ENCODE measurements at regions not wholly inside any gene's neighbourhood (a gene's known extent, or its start where the extent isn't known, plus 50 kb on each side); places are given as distances from the start of the nearest gene placed in this dataset.

GRCh38 chr15:25504307-25504706 is 65.5 kb upstream of the UBE3A start:
- Histone ChIP-seq H3K79me2 (ENCODE audit: control insufficient read depth, insufficient read depth, low read length) (no peaks in the 10 kb centered on the region), H4K20me1 (replicated peaks; ENCODE audit: control insufficient read depth, extremely low read depth, insufficient read depth, low read length) (no peaks in the 10 kb centered on the region), H3K4me2 (ENCODE audit: insufficient read depth, low read length) (no peak overlapping the region), H3K36me3 (ENCODE audit: control insufficient read depth in 2 of 2, extremely low read depth in 1 of 2, insufficient read depth in 2 of 2, low read length in 2 of 2) (no peaks in the 10 kb centered on the region), H3K9ac (replicated peaks; ENCODE audit: extremely low read depth, insufficient read depth, low read length) (no peak overlapping the region), H3K9me3 (replicated peaks; ENCODE audit: control insufficient read depth, insufficient read depth, low read length) (no peaks in the 10 kb centered on the region), H2AFZ (ENCODE audit: low read depth, low read length) (no peak overlapping the region), H3K4me1 (ENCODE audit: control insufficient read depth, extremely low read depth, insufficient read depth, low read length) (no peaks in the 10 kb centered on the region), H3K9me1 (replicated peaks; ENCODE audit: control insufficient read depth, extremely low read depth, insufficient read depth, low read length) (no peaks in the 10 kb centered on the region), H3K27me3 (ENCODE audit: control insufficient read depth in 2 of 2, insufficient read depth in 2 of 2, low read length in 2 of 2) (no peaks in the 10 kb centered on the region), H3K4me3 (replicated peaks in 1 of 3; ENCODE audit: insufficient read depth in 1 of 3, low read depth in 1 of 3, low read length in 3 of 3) (no peak overlapping the region), H3K27ac (ENCODE audit: insufficient read depth, low read depth, low read length) (no peak overlapping the region)
- BruUV-seq (replicated peaks), result no TSS peak
- CTCF ChIA-PET, result no interaction called here
- TF ChIP-seq FOS (IDR thresholded peaks at IDR 0.05; ENCODE audit: borderline replicate concordance, insufficient read depth, low read length) (no peak), GATA2 (IDR thresholded peaks at IDR 0.05; ENCODE audit: insufficient read depth, insufficient read length, low read depth, low read length) (no peak), POLR2A (IDR thresholded peaks at IDR 0.05; ENCODE audit: low read depth, low read length) (no peak), CTCF (IDR thresholded peaks at IDR 0.05; ENCODE audit: extremely low read depth in 1 of 2, insufficient read depth in 1 of 2, low read depth in 1 of 2, low read length in 2 of 2) (no peak), POLR2AphosphoS5 (IDR thresholded peaks at IDR 0.05; ENCODE audit: insufficient read depth, low read depth, low read length) (no peak), EZH2 (IDR thresholded peaks at IDR 0.05; ENCODE audit: borderline replicate concordance, low read depth, low read length, severe bottlenecking) (no peak), JUN (IDR thresholded peaks at IDR 0.05; ENCODE audit: borderline replicate concordance, insufficient read depth, insufficient read length, low read depth) (no peak), MYC (IDR thresholded peaks at IDR 0.05; ENCODE audit: low read depth, low read length) (no peak), MAX (IDR thresholded peaks at IDR 0.05; ENCODE audit: insufficient read depth, insufficient read length) (no peak)
- POLR2A ChIA-PET, result no interaction called here
- FAIRE-seq (no peak), DNase-seq (ENCODE audit: low read depth, low spot score) (no peak)
- dilution Hi-C loops (cut with MboI; ENCODE audit: extremely low pct_ligation_motif_present, low sequenced_read_pairs) (no loop called here), intact Hi-C loops (cut with micrococcal nuclease) (loop anchor here (5.0 to 10.0 kb wide), 2 partner anchors 367 to 1860 kb away; partner anchors contain the start of gene MAGEL2)
